H1 (cell line): ENCODE measurements at regions not wholly inside any gene's neighbourhood (a gene's known extent, or its start where the extent isn't known, plus 50 kb on each side); places are given as distances from the start of the nearest gene placed in this dataset.

Source experiments
- CTCF ChIA-PET: fragments of 300-600 bp; sonication (Branson Sonifier 250); formaldehyde crosslinking; loops from one replicate; lab custom pipeline; 2021; ENCODE audit not compliant: partially characterized antibody; lab: Charles Lee
- POLR2A ChIA-PET: fragments of 300-600 bp; sonication (Branson Sonifier 250); formaldehyde crosslinking; loops from one replicate; lab custom pipeline; 2021; ENCODE audit warnings: inconsistent platforms; ENCODE audit not compliant: partially characterized antibody; lab: Charles Lee
- DNase-seq, 2 experiments: peaks; one replicate each; pipeline versions ENCODE4 v3.0.0 to v3.0.0-alpha.2; 2010 to 2022; ENCODE audit warnings: low spot score in 2 of 2, low read depth in 1 of 2, mixed read lengths in 1 of 2
- FAIRE-seq: peaks from 2 replicates; lab custom pipeline; 2011; peaks lifted over from hg19 to GRCh38; lab: Jason Lieb, UNC
- H2AFZ ChIP-seq: 2 replicates; pipeline ENCODE4 v1.8.1; 2012; ENCODE audit warnings: low read length, inconsistent platforms
- H2AK5ac ChIP-seq: 2 replicates; pipeline ENCODE4 v1.6.1; 2013; ENCODE audit warnings: low read depth, low read length
- H2BK120ac ChIP-seq: replicated peaks from 2 replicates; pipeline ENCODE3; 2013; ENCODE audit warnings: low read depth, low read length, inconsistent platforms
- H2BK12ac ChIP-seq: 2 replicates; pipeline ENCODE4 v1.6.1; 2013; ENCODE audit warnings: low read depth, low read length
- H2BK15ac ChIP-seq: 2 replicates; pipeline ENCODE4 v1.6.1; 2013; ENCODE audit warnings: low read length
- H2BK20ac ChIP-seq: 2 replicates; pipeline ENCODE4 v1.6.1; 2013; ENCODE audit warnings: low read length
- H2BK5ac ChIP-seq: 2 replicates; pipeline ENCODE4 v1.6.1; 2013; ENCODE audit warnings: low read depth, low read length
- H3K14ac ChIP-seq: 2 replicates; pipeline ENCODE4 v1.6.1; 2013; ENCODE audit warnings: inconsistent platforms; ENCODE audit not compliant: insufficient read length
- H3K18ac ChIP-seq: 2 replicates; pipeline ENCODE4 v1.6.1; 2013; ENCODE audit warnings: low read length; ENCODE audit errors: extremely low read depth
- H3K23ac ChIP-seq: 2 replicates; pipeline ENCODE4 v1.6.1; 2013; ENCODE audit warnings: inconsistent platforms; ENCODE audit not compliant: insufficient read length
- H3K23me2 ChIP-seq: 2 replicates; pipeline ENCODE4 v1.6.1; 2013; ENCODE audit warnings: low read depth, low read length
- H3K27ac ChIP-seq: 2 replicates; pipeline ENCODE4 v1.6.1; 2011; ENCODE audit warnings: low read depth, low read length, inconsistent platforms
- H3K27me3 ChIP-seq, 4 experiments: replicated peaks in 1 of 4; 1 replicate in 1 of 4; 2 replicates in 3 of 4; pipeline versions ENCODE4 v1.6.1 to v1.8.1; 2011 to 2013; ENCODE audit warnings: low read length in 3 of 4, mild to moderate bottlenecking in 3 of 4, inconsistent platforms in 2 of 4, mixed read lengths in 2 of 4, moderate library complexity in 1 of 4; ENCODE audit not compliant: control insufficient read depth in 3 of 4, insufficient read depth in 3 of 4; ENCODE audit errors: extremely low read depth in 1 of 4
- H3K36me3 ChIP-seq, 4 experiments: 2 replicates each; pipeline versions ENCODE4 v1.6.1 to v1.8.1; 2011 to 2013; ENCODE audit warnings: mild to moderate bottlenecking in 4 of 4, low read length in 3 of 4, moderate library complexity in 2 of 4, control low read depth in 1 of 4, inconsistent platforms in 1 of 4; ENCODE audit not compliant: insufficient read depth in 4 of 4, control insufficient read depth in 2 of 4
- H3K4ac ChIP-seq: replicated peaks from 2 replicates; pipeline ENCODE3; 2013; ENCODE audit warnings: low read length, low read depth, mixed read lengths, inconsistent platforms; ENCODE audit not compliant: insufficient read length
- H3K4me1 ChIP-seq, 4 experiments: replicated peaks in 1 of 4; 1 replicate in 1 of 4; 2 replicates in 3 of 4; pipeline versions ENCODE4 v1.6.1 to v1.8.1; 2011 to 2013; ENCODE audit warnings: low read length in 3 of 4, inconsistent platforms in 2 of 4, mixed read lengths in 1 of 4; ENCODE audit not compliant: insufficient read depth in 4 of 4, control insufficient read depth in 3 of 4
- H3K4me2 ChIP-seq, 2 experiments: 2 replicates each; pipeline versions ENCODE4 v1.6.1 to v1.8.1; 2011 to 2013; ENCODE audit warnings: low read depth in 2 of 2, low read length in 2 of 2, control low read depth in 1 of 2, inconsistent platforms in 1 of 2, mild to moderate bottlenecking in 1 of 2; ENCODE audit not compliant: insufficient read depth in 1 of 2
- H3K4me3 ChIP-seq, 4 experiments: fragments of 200-600, 300-600 bp in 1 of 4; sonication (generic), shearing (Covaris generic), sonication (Bioruptor Twin) in 1 of 4; 2 replicates each; pipeline versions ENCODE4 v1.5.1 to v1.8.1; 2011 to 2016; ENCODE audit warnings: low read length in 4 of 4, low read depth in 3 of 4, control low read depth in 2 of 4, inconsistent platforms in 2 of 4, mild to moderate bottlenecking in 2 of 4, mixed read lengths in 1 of 4, moderate library complexity in 1 of 4; ENCODE audit not compliant: insufficient read depth in 2 of 4; ENCODE audit errors: extremely low read depth in 1 of 4
- H3K56ac ChIP-seq: replicated peaks from 2 replicates; pipeline ENCODE3; 2013; ENCODE audit warnings: low read depth, mild to moderate bottlenecking, mixed read lengths, low read length, inconsistent platforms; ENCODE audit not compliant: insufficient read length
- H3K79me1 ChIP-seq: 2 replicates; pipeline ENCODE4 v1.6.1; 2013; ENCODE audit warnings: low read depth, low read length, control low read depth
- H3K79me2 ChIP-seq, 2 experiments: 2 replicates each; pipeline versions ENCODE4 v1.6.1 to v1.8.1; 2012 to 2013; ENCODE audit warnings: low read length in 2 of 2, mild to moderate bottlenecking in 2 of 2, inconsistent platforms in 1 of 2; ENCODE audit not compliant: insufficient read depth in 2 of 2, control insufficient read depth in 1 of 2
- H3K9ac ChIP-seq, 4 experiments: replicated peaks in 1 of 4; 1 replicate in 1 of 4; 2 replicates in 3 of 4; pipeline versions ENCODE4 v1.6.1 to v1.8.1; 2011 to 2013; ENCODE audit warnings: low read depth in 3 of 4, low read length in 3 of 4, control low read depth in 2 of 4, mild to moderate bottlenecking in 2 of 4, moderate library complexity in 2 of 4, inconsistent platforms in 1 of 4; ENCODE audit errors: extremely low read depth in 1 of 4
- H3K9me3 ChIP-seq, 2 experiments: 2 replicates each; pipeline versions ENCODE4 v1.6.1 to v1.8.1; 2012 to 2013; ENCODE audit warnings: mild to moderate bottlenecking in 2 of 2, moderate library complexity in 2 of 2, control low read depth in 1 of 2, inconsistent platforms in 1 of 2, low read depth in 1 of 2, low read length in 1 of 2, mixed read lengths in 1 of 2; ENCODE audit not compliant: insufficient read depth in 2 of 2
- H4K20me1 ChIP-seq, 2 experiments: replicated peaks in 1 of 2; 2 replicates each; pipeline versions ENCODE3 to v1.8.1; 2011 to 2013; ENCODE audit warnings: inconsistent platforms in 2 of 2, low read length in 2 of 2, mild to moderate bottlenecking in 1 of 2; ENCODE audit not compliant: insufficient read depth in 2 of 2, control insufficient read depth in 1 of 2
- H4K5ac ChIP-seq: 2 replicates; pipeline ENCODE4 v1.6.1; 2013; ENCODE audit warnings: low read length, low read depth, mixed read lengths, inconsistent platforms; ENCODE audit not compliant: insufficient read length
- H4K8ac ChIP-seq: 2 replicates; pipeline ENCODE4 v1.8.0; 2013; ENCODE audit warnings: mild to moderate bottlenecking, moderate library complexity, low read length, inconsistent platforms; ENCODE audit not compliant: insufficient read depth; ENCODE audit errors: extremely low read depth
- H4K91ac ChIP-seq: replicated peaks from 2 replicates; pipeline ENCODE3; 2013; ENCODE audit warnings: low read length, mixed read lengths, inconsistent platforms; ENCODE audit not compliant: insufficient read length
- CBX5 ChIP-seq: fragments of 300-800, 300-1000 bp; sonication (generic); IDR thresholded peaks from 2 replicates; pipeline ENCODE4 v1.7.1; 2016; ENCODE audit warnings: antibody characterized with exemption, low read length, low read depth
- EGR1 ChIP-seq: IDR thresholded peaks from 2 replicates; pipeline ENCODE4 v1.6.1; 2011; ENCODE audit warnings: low read depth, low read length, borderline replicate concordance
- EP300 ChIP-seq, 2 experiments: IDR thresholded peaks; 1 replicate in 1 of 2; 2 replicates in 1 of 2; pipeline ENCODE4 v1.6.1; 2011 to 2012; ENCODE audit warnings: low read depth in 2 of 2, low read length in 2 of 2, mild to moderate bottlenecking in 2 of 2, borderline replicate concordance in 1 of 2, inconsistent platforms in 1 of 2, moderate library complexity in 1 of 2
- HDAC2 ChIP-seq, 2 experiments: fragments of 300-600 bp in 1 of 2; sonication (generic) in 1 of 2; IDR thresholded peaks; 2 replicates each; pipeline ENCODE4 v1.6.1; 2011 to 2012; ENCODE audit warnings: low read depth in 2 of 2, low read length in 2 of 2, mild to moderate bottlenecking in 2 of 2, moderate library complexity in 2 of 2, borderline replicate concordance in 1 of 2, inconsistent platforms in 1 of 2
- POLR2A ChIP-seq, 2 experiments: IDR thresholded peaks; 1 replicate in 1 of 2; 2 replicates in 1 of 2; pipeline ENCODE4 v1.6.1; 2011; ENCODE audit warnings: low read depth in 2 of 2, low read length in 2 of 2, mild to moderate bottlenecking in 2 of 2; ENCODE audit errors: control extremely low read depth in 1 of 2
- RXRA ChIP-seq: IDR thresholded peaks from 2 replicates; pipeline ENCODE4 v1.6.1; 2011; ENCODE audit warnings: low read depth, mild to moderate bottlenecking, low read length, moderate library complexity; ENCODE audit not compliant: insufficient read depth
- TCF12 ChIP-seq: IDR thresholded peaks from 2 replicates; pipeline ENCODE4 v1.6.1; 2011; ENCODE audit warnings: low read depth, mild to moderate bottlenecking, low read length
- WGBS, 2 experiments: shearing (Covaris generic) in 1 of 2; methylation state at CpG; one replicate each; pipeline versions ENCODE4 v1.1.6 to v1.1.7; 2013 to 2015; ENCODE audit warnings: low lambda C conversion rate in 2 of 2, mixed read lengths in 2 of 2, inconsistent platforms in 1 of 2, low coverage in 1 of 2, missing lambda C conversion rate in 1 of 2; ENCODE audit not compliant: insufficient replicate concordance in 2 of 2, insufficient coverage in 1 of 2, insufficient read length in 1 of 2; ENCODE audit errors: extremely low coverage in 1 of 2, missing lambda C conversion rate in 1 of 2; 5-methylcytosine and 5-hydroxymethylcytosine counted together
- TF ChIP-seq, protein P1 (sequence below), 3 experiments: IDR thresholded peaks; 1 replicate in 2 of 3; 2 replicates in 1 of 3; pipeline versions ENCODE4 v1.5.1 to v1.6.1; 2011; ENCODE audit warnings: low read length in 3 of 3, mild to moderate bottlenecking in 3 of 3, inconsistent platforms in 2 of 3, low read depth in 1 of 3, moderate library complexity in 1 of 3; ENCODE audit not compliant: insufficient read depth in 1 of 3; ENCODE audit errors: control extremely low read depth in 1 of 3
- TF ChIP-seq, protein P2 (sequence below): IDR thresholded peaks from 2 replicates; pipeline ENCODE4 v1.6.1; 2012; ENCODE audit warnings: low read length, inconsistent platforms

DNA sequence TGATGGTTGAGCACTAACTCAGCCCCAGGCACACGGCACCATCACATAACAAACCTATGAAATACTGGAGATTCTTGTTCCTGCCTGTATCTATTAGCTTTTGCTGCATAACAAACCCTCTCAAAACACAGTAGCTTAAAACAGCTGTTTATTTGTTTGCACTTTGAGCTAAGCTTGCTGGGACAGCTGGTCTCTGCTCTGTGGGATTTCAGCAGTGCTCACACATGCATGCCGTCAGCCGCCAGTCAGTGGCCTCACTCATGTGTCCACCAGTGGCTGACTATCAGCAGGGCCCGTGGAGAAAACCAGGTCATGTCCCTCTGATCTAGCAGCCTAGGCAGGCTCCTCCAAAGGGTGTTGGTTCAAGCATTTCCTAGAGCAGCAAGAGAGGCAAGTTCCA is 52.8 kb upstream of the RAB12 start:
- Histone ChIP-seq H3K79me1 (no peaks in the 10 kb centered on the region), H2AFZ (no peak overlapping the region), H4K5ac (no peak overlapping the region), H3K4ac (no peak overlapping the region), H3K4me3 (no peak overlapping the region), H4K8ac (no peak overlapping the region), H3K23ac (no peak overlapping the region), H2AK5ac (no peak overlapping the region), H2BK12ac (no peak overlapping the region), H3K23me2 (no peaks in the 10 kb centered on the region; the same call in 1 of the 2 replicates), H3K79me2 (no peaks in the 10 kb centered on the region), H3K9me3 (no peaks in the 10 kb centered on the region), H3K4me1 (no peaks in the 10 kb centered on the region; a peak in 1 of 7 replicates), H3K9ac (no peak overlapping the region), H2BK15ac (no peak overlapping the region; the same call in 1 of the 2 replicates), H4K91ac (no peak overlapping the region), H3K27ac (no peak overlapping the region), H3K36me3 (no peaks in the 10 kb centered on the region), H4K20me1 (no peaks in the 10 kb centered on the region), H3K14ac (no peak overlapping the region), H3K4me2 (no peak overlapping the region), H2BK120ac (no peak overlapping the region), H3K18ac (no peak overlapping the region), H2BK5ac (no peak overlapping the region), H2BK20ac (no peak overlapping the region), H3K56ac (no peak overlapping the region), H3K27me3 (no peaks in the 10 kb centered on the region)
- FAIRE-seq (no peak), DNase-seq (no peak)
- ChIA-PET POLR2A (no interaction called here), CTCF (interaction anchor here (1.5 kb wide), 1 partner anchor 96 kb away, joined by 3 read pairs; no protein-coding TSS in a partner anchor)
- 88% methylated on average over 4 of the region's 4 CpGs; no CpG with 5 or more reads in 1 of the 2 experiments for WGBS, 2 experiments
- no peak for TF ChIP-seq EGR1
- no peak for TF ChIP-seq TCF12
- no peak for TF ChIP-seq HDAC2 (IDR thresholded peaks at IDR 0.05; ENCODE audit: borderline replicate concordance in 1 of 2, low read depth in 2 of 2, low read length in 2 of 2)
- TF ChIP-seq, protein P1, sequence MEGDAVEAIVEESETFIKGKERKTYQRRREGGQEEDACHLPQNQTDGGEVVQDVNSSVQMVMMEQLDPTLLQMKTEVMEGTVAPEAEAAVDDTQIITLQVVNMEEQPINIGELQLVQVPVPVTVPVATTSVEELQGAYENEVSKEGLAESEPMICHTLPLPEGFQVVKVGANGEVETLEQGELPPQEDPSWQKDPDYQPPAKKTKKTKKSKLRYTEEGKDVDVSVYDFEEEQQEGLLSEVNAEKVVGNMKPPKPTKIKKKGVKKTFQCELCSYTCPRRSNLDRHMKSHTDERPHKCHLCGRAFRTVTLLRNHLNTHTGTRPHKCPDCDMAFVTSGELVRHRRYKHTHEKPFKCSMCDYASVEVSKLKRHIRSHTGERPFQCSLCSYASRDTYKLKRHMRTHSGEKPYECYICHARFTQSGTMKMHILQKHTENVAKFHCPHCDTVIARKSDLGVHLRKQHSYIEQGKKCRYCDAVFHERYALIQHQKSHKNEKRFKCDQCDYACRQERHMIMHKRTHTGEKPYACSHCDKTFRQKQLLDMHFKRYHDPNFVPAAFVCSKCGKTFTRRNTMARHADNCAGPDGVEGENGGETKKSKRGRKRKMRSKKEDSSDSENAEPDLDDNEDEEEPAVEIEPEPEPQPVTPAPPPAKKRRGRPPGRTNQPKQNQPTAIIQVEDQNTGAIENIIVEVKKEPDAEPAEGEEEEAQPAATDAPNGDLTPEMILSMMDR (IDR thresholded peaks at IDR 0.05; ENCODE audit: control extremely low read depth in 1 of 3, insufficient read depth in 1 of 3, low read depth in 1 of 3, low read length in 3 of 3), result no peak
- TF ChIP-seq, protein P2, sequence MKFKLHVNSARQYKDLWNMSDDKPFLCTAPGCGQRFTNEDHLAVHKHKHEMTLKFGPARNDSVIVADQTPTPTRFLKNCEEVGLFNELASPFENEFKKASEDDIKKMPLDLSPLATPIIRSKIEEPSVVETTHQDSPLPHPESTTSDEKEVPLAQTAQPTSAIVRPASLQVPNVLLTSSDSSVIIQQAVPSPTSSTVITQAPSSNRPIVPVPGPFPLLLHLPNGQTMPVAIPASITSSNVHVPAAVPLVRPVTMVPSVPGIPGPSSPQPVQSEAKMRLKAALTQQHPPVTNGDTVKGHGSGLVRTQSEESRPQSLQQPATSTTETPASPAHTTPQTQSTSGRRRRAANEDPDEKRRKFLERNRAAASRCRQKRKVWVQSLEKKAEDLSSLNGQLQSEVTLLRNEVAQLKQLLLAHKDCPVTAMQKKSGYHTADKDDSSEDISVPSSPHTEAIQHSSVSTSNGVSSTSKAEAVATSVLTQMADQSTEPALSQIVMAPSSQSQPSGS, result no peak
- no peak for TF ChIP-seq CBX5
- TF ChIP-seq POLR2A (IDR thresholded peaks at IDR 0.05; ENCODE audit: control extremely low read depth in 1 of 2, low read depth in 2 of 2, low read length in 2 of 2), result no peak
- no peak for TF ChIP-seq RXRA
- TF ChIP-seq EP300 (IDR thresholded peaks at IDR 0.05; ENCODE audit: borderline replicate concordance in 1 of 2, low read depth in 2 of 2, low read length in 2 of 2), result no peak
